ENCODE measurements at regions not wholly inside any gene's neighbourhood (a gene's known extent, or its start where the extent isn't known, plus 50 kb on each side); places are given as distances from the start of the nearest gene placed in this dataset.
A peak's percentile ranks its signal among the peaks of the same experiment; 100 is the strongest.
"Not testable (repeated sequence)": the region's sequence is repeated elsewhere in the genome, so short reads cannot be mapped to it uniquely, and the experiment has no call there.

GRCh38 chr1:148347781-148348180 lies 135.3 kb downstream of the PPIAL4G start:
- no peak for TF ChIP-seq CTCF (IDR thresholded peaks at IDR 0.05; ENCODE audit: unreplicated experiment in 3 of 3)
- Mint-ChIP-seq H3K9me3 (no peaks in the 10 kb centered on the region), H3K27me3 (ENCODE audit: low read depth) (peaks cover 55% of the 10 kb centered on the region), H3K4me1 (peaks cover 8% of the 10 kb centered on the region), H3K27ac (no peak overlapping the region), H3K36me3 (ENCODE audit: low read depth) (no peaks in the 10 kb centered on the region), H3K4me3 (no peak overlapping the region)

GRCh38 chr1:148345659-148346151 lies 137.4 kb downstream of the PPIAL4G start:
- Mint-ChIP-seq H3K4me3 (peak overlapping the region in 1 of 3 experiments; percentile 31), H3K27ac (peak overlapping the region; percentile 80 to 89 (median 80)), H3K27me3 (ENCODE audit: low read depth) (peaks cover 40% of the 10 kb centered on the region)
- H3K36me3 Mint-ChIP-seq (ENCODE audit: low read depth); H3K9me3 Mint-ChIP-seq; H3K4me1 Mint-ChIP-seq: not testable (repeated sequence)
- TF ChIP-seq CTCF (IDR thresholded peaks at IDR 0.05; ENCODE audit: unreplicated experiment in 3 of 3): peak; percentile 54 to 61 (median 57)

- H3K4me1 Mint-ChIP-seq; H3K36me3 Mint-ChIP-seq (ENCODE audit: low read depth); H3K4me3 Mint-ChIP-seq; H3K27ac Mint-ChIP-seq; H3K9me3 Mint-ChIP-seq: not testable (repeated sequence)
- peaks cover 29% of the 10 kb centered on the region for H3K27me3 Mint-ChIP-seq (ENCODE audit: low read depth)
Measured at GRCh38 chr1:148344651-148345050, 138.5 kb downstream of the PPIAL4G start.

GRCh38 chr1:148341729-148342128 lies 141.4 kb downstream of the PPIAL4G start:
- not testable (repeated sequence) for H3K27ac Mint-ChIP-seq; H3K9me3 Mint-ChIP-seq; H3K4me1 Mint-ChIP-seq; H3K4me3 Mint-ChIP-seq; H3K36me3 Mint-ChIP-seq (ENCODE audit: low read depth)
- peaks cover 25% of the 10 kb centered on the region for H3K27me3 Mint-ChIP-seq (ENCODE audit: low read depth)

GRCh38 chr1:148336121-148336918 lies 146.8 kb downstream of the PPIAL4G start:
- Mint-ChIP-seq H3K27me3 (ENCODE audit: low read depth) (peaks cover 27% of the 10 kb centered on the region), H3K27ac (peak overlapping the region; percentile 97 to 99 (median 98)), H3K4me3 (peak overlapping the region; percentile 90 to 94 (median 92)), H3K4me1 (peaks cover 33% of the 10 kb centered on the region)
- H3K9me3 Mint-ChIP-seq; H3K36me3 Mint-ChIP-seq (ENCODE audit: low read depth): not testable (repeated sequence)

GRCh38 chr1:148334339-148335130 lies 148.6 kb downstream of the PPIAL4G start:
- Mint-ChIP-seq H3K27ac (peak overlapping the region; percentile 97 to 99 (median 98)), H3K4me3 (peak overlapping the region; percentile 90 to 94 (median 92)), H3K9me3 (no peaks in the 10 kb centered on the region), H3K4me1 (peaks cover 33% of the 10 kb centered on the region), H3K27me3 (ENCODE audit: low read depth) (peaks cover 27% of the 10 kb centered on the region), H3K36me3 (ENCODE audit: low read depth) (no peaks in the 10 kb centered on the region)
- TF ChIP-seq CTCF (IDR thresholded peaks at IDR 0.05; ENCODE audit: unreplicated experiment in 3 of 3): no peak

GRCh38 chr1:148333875-148334338 lies 149.2 kb downstream of the PPIAL4G start:
- H3K36me3 Mint-ChIP-seq (ENCODE audit: low read depth): no peaks in the 10 kb centered on the region
- peak overlapping the region; percentile 90 to 94 (median 92) for H3K4me3 Mint-ChIP-seq
- H3K27ac Mint-ChIP-seq: peak overlapping the region; percentile 97 to 99 (median 98)
- peaks cover 33% of the 10 kb centered on the region for H3K4me1 Mint-ChIP-seq
- TF ChIP-seq CTCF (IDR thresholded peaks at IDR 0.05; ENCODE audit: unreplicated experiment in 3 of 3): no peak
- H3K9me3 Mint-ChIP-seq: no peaks in the 10 kb centered on the region
- peaks cover 23% of the 10 kb centered on the region for H3K27me3 Mint-ChIP-seq (ENCODE audit: low read depth)

Data from nephron (organoid).